GM21619 (cell line): ENCODE measurements at regions not wholly inside any gene's neighbourhood (a gene's known extent, or its start where the extent isn't known, plus 50 kb on each side); places are given as distances from the start of the nearest gene placed in this dataset.

Experiments used
- ATAC-seq: cut with Tn5 transposase; IDR thresholded peaks from one replicate; pipeline ENCODE4 v1.9.1; 2021; ENCODE audit not compliant: unreplicated experiment

DNA sequence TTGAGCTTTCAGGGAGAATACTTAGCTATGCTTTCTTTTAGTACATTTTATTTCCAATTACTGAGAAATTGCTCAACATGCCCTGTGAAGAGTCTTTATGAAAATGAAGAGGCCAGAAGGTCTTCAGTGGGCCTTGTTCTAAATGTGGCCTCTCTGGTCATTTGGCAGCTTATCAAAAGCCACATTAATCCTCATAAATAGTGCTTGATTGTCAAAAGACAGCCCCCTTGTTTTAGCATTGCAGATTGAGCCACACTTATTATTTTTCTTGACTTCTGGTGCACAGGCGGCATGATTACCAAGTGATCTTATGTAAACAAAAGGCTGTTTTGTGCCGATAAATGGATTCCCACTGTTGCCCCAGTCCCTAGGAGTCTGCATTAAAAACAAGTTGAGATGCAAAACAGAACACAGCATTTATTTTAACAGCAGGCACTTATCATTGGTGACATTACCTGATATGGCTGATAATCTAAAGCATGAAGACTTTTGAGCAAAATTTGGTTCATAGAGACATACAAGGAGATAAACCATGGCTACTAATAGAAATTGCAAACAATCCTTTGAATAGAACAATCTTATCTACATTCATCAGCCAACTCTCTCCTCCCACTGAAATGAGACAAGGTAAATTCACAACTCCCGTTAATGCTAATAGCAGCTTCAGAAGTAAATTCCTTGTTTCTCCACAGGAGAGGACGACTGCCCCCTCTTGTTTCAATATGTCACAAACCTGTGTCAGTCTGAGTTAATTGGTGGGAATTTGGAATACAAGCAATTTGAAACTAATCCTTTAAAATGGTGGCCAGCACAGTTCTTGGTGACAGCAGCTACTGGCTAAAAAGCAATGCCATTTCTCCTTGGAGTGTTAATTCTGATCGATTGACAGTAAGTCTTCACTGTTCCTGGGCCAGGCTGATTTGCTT lies 194.3 kb downstream of the NSUN3 start:
- ATAC-seq, result no peak

DNA sequence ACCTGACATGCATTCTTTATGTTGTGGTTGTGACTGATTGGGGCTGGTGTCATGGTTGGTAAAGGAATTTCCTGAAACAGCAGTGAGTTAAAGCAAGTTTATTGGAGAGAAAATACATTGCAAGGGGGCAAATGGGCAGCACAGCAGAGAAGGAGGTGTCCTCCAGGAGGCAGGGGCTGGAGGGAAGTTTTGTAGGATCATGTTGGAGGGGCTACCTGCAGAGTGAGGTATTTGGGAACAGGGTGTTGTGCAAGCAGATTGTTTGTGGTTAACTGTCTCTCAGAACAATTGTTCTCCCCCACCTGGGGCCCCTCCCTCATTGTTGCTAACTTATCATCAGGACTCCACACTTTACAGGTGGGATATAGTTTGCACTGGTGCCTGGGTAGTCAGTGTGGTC lies 196.0 kb downstream of the NSUN3 start:
- ATAC-seq, result no peak

DNA sequence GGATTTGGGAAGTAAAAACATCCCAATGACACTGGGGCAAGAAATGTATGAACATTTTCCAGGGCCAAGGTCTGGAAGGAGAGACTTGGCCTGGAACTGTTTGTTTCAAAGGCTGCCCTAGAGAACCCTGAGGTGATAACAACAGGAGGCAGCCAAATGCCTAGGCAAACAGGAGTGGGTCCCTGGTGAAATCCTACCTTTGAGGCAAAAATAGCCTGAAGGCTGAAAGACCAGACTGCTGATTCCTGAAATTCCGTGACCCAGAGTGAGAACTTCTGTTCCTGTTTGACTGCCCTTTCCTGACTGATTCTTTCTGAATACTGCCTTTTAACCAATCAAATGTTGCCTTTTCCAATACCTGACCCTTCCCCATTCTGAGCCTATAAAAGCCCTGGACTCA lies 196.4 kb downstream of the NSUN3 start:
- no peak for ATAC-seq

DNA sequence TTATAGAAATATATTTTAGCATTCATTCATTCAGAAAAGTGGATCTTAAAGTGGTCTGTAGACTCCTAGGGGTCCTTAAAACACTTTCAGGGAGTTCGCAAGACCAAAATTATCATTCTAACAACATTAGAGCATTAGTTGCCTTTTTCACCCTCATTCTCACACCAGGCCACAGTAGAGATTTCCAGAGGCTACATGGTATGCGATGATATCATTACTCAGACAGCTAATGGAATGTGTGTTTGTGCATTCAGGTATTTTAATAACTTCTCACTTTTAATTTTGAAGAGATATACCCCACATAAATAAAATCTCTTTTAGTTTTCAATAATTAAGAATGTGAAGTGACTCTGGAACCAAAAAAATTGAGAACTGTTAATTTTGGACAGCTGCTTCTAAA lies 206.9 kb downstream of the NSUN3 start:
- no peak for ATAC-seq

DNA sequence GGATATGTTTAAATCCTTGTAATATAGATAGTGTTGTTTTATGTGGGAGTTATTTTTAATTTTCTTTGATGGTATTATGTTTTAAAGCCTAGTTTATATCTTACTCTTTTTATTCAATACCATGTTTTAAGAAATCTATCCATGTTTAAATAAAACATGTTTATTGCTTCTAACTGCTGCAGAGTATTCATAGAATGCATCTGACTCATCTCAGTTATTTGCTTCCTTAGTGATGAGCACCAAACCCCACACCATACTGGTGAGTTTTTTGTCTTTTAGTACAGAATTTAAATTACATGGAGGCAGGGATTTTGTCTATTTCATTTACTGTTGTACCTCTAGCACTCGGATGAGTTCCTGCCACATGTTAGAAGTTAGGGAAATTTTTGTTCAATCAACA lies 209.2 kb downstream of the NSUN3 start:
- ATAC-seq, result no peak

DNA sequence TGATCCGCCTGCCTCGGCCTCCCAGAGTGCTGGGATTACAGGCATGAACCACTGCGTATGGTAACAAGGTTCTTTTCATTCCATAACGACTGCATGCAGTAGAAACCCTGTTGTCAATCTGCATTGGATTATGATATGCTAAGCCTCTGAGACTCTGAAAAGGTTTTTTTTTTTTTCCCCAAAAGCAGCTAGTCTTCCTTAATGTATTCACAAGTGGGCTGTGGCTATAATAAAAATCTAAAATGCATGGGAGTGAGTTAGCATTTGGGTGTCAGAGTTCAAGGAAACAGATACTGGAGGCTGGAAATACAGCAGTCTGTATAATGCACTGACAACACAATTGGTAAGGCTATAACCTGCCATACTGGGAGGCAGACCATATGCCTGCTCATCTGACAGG lies 218.1 kb downstream of the NSUN3 start:
- no peak for ATAC-seq

DNA sequence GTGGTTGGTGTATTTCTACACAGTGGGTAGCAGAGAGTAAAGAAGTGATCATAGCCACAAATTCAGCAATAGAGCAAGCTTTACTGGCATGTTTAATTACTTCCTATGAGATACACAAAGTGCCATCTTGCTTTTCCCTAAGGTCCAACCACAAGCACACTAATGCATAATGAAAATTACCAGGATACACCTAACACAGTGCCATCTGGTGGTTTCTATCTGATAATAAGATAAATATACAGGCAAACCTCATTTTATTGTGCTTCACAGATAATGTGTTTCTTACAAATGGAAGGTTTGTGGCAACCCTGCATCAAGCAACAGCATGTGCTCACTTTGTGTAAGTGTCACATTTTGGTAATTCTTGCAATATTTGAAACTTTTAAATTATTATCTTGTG lies 223.0 kb downstream of the NSUN3 start:
- ATAC-seq, result no peak

DNA sequence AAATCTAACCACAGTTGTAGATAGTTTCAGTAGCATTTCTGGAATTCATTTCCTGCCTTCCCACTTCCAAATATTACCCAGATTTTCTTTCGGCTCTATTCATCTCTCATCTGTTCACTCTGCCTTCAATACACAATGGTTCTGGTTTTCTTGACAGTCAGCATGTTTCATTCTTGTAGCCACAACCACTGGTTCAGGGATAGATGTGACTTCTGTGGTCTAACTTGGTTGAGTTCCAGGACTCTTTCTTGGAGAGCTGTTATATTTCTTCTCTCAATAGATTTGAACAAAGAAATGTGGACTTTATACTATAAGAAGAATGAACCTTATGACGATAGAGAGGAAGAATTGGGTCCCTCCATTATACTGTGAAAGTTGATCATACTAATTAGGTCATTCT lies 228.8 kb downstream of the NSUN3 start:
- no peak for ATAC-seq

DNA sequence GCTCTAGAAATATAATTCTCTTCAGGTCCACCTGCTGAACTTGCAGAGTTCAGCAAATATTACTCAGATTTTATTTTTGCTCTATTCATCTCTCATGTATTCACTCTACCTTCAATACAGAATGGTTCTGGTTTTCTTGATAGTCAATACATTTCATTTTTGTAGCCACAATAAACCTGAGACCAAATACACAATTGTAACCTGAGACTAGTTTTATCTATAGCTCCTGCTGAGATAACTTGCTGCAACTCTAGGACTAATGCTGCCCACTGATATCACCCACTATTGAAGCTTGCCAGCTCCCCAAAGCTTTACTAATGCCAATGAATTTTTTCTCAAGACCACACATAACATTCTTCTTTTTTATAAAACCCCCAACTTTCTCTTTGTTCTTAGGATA lies 229.3 kb downstream of the NSUN3 start:
- ATAC-seq, result no peak

DNA sequence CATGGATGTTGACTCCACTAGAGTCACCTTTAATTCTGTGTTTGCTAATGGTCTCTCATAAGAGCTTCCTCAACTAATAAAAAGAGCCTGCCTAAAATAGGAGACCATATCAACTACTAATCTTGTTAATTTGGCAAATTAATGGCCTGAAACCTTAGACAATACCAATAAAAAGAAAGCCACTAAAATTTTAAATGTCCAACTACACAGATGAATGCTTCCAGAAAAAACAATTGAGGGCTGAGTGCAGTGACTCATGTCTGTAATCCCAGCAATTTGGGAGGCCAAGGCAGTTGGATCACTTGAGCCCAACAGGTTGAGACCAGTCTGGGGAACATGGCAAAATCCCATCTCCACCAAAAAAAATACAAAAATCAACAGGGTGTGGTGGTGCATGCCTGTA lies 230.9 kb downstream of the NSUN3 start:
- no peak for ATAC-seq

DNA sequence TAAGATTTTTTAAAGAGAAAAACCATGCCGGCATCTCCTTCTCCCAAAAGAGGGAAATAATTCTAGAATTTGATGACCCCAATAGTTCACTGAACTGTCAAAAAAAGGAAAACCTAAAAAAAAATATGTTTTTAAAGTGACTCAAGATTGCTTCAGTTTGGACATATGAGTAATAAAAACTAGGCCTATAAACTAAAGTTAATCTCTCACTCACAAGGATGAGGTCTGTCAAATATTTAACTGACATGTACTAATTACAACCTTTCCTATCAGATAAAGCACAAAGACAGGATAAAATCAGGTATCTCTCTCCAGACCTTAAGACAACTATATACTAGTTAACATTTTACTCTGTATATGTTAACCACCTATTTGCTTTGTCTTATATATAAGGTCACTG lies 231.9 kb downstream of the NSUN3 start:
- ATAC-seq, result no peak

DNA sequence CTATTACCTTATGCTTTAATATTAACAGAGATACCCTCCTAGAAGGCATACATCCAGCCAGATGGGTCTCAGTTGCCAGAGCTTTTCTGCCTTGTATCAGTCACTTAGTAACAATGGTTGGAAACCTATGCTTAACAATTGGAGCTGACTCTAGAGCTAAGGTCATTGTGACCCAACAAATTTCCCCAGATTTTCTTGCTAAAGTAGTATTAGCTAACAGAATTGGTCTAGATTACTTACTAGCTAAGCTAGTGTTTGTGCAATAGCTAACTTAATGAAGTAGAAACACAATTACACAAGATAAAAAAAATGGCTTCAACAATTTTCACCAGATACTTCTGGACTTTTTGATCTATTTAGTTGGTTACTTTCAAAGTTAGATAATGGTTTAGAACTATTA lies 236.9 kb downstream of the NSUN3 start:
- no peak for ATAC-seq

DNA sequence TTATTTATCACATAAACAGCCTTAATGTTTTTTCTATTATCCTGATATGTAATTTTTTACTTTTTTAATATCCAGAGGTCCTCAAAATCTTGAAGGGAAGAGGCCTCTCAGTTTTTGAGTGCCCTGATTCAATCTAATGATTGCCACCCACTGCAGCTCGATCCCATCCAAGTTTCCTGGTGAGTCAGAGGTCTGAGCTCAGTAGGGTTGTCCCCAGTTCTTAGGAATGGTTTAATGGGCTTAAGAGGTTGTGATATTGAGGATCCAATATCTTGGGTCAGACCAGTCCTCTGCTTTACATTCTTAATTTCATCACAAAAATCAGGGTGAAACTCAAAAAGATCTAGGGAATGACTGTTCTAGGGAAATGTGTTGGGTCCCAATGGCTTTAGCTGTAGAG lies 238.5 kb downstream of the NSUN3 start:
- no peak for ATAC-seq

DNA sequence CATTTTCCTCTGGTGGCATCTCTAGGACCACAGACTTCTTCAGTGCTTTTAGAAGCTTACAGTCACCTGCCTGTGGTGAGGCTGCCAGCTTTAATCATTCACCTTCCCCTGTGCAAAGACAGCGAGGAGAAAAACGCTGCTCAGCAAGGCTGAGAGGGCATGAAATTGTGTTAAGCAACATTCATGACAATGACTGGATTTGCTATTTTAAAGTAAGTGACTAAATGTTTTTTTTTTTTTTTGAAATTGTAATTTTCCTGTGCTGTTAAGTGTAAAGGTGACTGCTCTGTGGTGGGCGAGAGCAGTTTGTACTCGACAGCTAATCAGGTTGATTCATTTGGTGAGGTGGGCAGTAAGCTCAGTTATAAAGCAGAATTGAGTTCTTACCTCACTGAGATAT lies 240.4 kb downstream of the NSUN3 start:
- no peak for ATAC-seq

DNA sequence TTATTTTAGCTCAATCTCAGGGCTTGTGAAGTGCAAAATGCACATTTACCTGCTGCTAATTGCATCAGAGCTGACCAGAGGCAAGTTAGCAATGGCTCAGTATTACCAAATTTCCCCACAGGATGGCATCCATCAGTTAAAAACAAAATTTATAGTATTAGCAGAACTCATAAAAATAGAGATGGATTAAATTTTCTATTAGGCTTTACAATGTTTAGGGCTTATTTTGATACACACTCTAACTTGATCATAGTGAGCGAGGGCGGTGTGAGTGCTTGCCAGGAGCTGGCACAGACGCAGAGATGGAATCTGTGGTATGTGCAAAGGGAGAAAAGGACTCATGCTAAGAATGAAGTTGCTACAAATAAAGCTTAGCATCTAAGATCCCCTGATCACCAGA lies 241.0 kb downstream of the NSUN3 start:
- ATAC-seq, result no peak

DNA sequence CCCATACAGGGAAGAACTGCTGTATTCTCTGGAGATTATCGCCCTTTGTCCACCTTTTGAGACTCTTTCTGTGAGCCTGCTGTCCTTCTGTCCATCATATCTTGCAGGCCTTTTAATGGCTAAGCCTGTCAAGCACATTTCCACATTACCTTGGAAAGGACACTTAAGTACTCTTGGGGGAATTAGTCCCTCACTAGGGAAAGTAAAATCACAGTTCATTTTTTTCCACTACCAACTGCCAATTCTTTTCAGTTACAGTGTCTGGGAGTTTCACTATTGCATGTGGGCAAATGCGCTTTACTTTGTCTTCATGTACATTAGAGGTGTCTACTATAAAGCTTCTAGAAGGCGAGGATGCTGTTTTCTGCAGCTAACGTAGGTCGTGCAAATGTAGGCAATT lies 242.1 kb downstream of the NSUN3 start:
- no peak for ATAC-seq

DNA sequence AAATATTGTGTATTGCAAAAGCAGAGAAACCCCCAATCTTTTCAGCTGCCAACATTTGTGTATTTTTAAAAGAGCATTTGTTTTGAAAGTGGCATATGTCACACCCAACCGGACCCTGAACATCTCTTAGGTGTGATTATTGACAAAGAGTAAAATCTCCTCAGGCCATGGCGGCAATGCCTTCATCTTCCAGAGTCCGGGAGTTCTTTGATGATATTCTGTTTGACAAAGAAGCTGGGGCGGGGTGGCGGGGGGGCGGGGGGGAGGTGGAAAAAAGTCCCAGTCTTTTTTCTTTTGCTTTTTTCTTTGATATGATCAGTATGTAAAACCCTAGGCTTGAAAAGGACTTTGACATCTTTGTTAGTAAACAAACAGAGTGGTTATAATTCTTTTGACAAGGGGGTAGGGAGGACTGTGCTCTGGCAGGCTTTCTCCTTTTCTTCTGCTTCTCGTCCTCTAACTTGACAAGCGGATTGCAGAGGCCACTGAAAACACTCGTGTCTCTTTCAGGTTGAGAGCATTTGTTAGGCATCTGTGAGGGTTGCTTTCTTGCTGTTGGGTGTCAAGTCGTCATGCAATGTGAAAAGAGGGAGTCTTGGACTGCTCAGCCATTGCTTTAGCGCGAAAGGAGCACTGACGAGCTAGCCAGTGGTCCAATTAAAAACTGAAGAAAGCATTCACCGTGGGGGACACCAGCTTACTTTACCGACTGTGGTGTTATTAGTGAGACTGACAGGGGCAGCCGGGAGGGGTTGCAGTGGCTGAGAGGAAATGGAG lies 243.2 kb downstream of the NSUN3 start:
- ATAC-seq, result no peak

DNA sequence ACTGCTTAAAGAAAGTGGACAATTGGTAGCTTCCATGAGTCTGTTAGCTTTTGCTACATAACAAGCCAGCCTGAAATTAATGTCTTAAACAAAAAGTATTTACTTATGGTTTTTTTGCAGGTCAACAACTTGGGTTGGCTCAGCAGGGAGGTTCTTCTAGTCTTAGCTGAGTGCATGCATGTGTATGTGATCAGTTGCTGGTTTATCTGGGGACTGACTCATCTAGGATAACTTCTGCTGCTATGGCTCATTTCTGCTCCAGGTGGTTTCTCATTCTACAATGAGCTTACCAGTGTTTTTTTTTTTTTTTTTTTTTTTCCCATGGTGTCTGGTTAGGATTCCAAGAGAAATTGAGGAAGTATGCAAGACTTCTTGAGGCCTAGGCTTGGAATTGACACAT lies 244.7 kb downstream of the NSUN3 start:
- ATAC-seq, result no peak

DNA sequence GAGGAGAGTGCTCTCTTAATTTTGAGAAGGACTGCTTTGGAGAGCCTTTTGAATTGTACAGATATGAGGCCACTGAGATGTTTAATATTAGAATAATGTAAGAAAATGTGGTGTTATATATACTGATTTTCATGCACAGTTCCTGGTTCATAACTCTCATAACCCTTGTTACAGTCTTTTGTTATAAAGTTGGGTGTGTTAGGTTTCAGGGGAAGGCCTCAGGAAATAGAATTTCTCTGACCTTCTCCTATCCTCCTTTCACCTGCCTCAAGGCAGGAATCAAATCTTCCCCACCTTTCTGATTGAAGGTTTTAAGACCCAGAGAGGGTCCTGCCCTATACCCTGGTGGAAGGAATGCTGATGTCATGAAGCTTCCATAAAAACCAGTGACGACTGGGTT lies 245.9 kb downstream of the NSUN3 start:
- no peak for ATAC-seq

DNA sequence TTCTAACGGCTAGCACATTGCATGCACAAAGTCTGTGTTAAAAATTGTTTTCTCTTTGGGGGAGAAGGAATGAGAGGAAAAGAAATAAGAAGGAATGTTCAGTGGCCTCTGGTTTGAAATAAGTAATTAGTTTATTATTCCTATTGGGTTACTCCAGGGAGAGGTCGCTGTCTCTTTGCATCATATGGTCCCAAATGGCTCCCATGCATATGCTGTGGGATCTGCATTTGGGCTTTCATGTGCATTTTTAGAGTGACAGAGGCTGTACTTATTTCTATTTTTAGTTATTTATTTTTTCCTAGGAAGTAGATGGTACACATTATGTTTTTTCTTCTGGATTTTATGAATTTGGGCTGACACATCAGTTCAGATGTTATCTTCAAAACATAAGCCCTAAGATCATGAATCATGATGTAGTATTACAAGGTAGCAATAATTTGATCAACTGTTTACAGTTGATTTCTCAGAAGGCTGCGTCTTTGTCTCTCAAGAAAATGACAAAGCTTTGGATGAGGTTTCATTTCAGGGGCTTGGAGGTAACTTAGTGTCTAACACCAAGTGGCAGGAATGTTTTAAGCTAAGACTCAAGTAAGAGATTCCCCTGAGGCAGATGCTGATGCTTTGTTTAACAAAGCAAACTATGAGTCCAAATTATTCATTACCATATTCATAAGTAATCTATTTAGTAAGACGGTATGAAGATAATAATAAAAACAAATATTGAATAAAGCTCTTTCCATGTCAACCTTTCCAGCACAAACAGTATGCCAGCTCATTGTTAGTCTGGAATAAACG lies 247.7 kb downstream of the NSUN3 start:
- ATAC-seq, result no peak

DNA sequence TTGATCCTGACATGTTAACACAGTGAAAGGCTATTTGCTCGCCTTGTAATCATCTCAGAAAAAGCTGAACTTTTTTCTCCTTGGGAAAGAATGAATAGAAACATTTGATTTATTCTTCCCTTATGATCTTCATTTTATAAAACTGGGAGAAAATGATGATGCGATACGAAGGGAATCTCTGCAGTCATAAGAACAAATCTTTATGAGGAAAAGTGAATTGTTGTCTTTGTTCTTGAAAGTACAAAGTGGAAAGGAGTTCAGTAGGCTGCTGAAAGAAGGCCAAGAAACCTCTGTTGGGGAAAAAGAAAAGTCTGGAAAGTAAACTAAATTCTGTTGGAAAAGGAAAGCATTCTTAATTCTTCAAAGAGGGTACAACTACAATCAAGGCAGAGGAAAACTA lies 248.8 kb downstream of the NSUN3 start:
- ATAC-seq, result no peak
